Stimulated activated CD4-positive, alpha-beta T cell treated with anti-CD3 and anti-CD28 coated beads, TNF-alpha, amount 100 ng/mL, for 24 hours (primary cell): ENCODE measurements at regions not wholly inside any gene's neighbourhood (a gene's known extent, or its start where the extent isn't known, plus 50 kb on each side); places are given as distances from the start of the nearest gene placed in this dataset.

Source experiments
- DNase-seq, 3 experiments: peaks; one replicate each; pipeline ENCODE4 v3.0.0-alpha.2; 2020; ENCODE audit warnings: low read depth in 3 of 3

- no peak for DNase-seq
Observed at GRCh38 chr5:98657559-98657958, 115.9 kb upstream of the RGMB start.

DNA sequence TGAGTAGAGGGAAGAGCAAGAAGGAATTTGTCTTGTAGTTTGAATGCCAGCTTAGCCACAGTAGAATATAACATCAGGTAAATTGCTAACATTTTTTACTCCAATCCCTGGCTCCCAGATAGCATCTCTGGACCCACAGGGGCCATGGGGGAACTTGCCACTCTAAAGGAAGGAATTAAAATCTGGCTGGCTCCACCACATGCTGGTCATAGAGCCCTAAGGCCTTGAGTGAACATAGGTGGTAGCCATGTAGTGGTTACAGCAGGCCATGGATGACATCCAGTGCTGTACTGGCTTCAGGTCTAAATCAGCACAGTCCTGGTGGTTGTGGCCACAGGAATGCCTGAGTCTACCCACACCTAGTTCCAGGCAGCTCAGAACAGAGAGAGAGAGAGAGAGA, 109.9 kb upstream of the RGMB start:
- no peak for DNase-seq

- no peak for DNase-seq
Observed at GRCh38 chr5:98664736-98665135, 108.7 kb upstream of the RGMB start.

DNA sequence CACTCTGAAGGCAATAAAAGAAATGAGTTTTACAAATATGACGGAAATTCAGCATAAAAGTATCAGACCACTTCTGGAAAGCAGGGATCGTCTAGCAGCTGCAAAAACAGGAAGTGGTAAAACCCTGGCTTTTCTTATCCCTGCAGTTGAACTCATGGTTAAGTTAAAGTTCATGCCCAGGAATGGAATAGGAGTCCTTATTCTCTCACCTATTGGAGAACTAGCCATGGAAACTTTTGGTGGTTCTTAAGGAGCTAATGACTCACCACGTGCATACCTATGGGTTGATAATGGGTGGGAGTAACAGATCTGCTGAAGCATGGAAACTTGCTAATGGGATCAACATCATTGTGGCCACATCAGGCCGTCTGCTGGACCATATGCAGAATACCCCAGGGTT, 93.5 kb upstream of the RGMB start:
- no peak for DNase-seq

DNA sequence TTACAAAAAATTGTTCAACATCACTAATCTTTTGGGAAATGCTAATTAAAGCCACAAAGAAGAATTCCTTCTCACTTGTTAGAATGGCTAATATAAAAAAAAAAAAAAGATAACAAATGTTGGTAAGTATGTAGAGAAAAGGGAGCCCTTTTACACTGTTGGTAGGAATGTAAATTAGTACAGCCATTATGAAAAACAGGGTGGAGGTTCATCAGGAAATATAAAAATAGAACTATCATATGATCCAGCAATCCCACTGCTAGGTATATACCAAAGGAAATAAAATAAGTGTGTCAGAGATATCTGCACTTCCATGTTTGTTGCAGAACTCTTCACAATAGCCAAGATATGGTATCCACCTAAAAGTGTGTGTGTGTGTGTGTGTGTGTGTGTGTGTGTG, 83.5 kb upstream of the RGMB start:
- DNase-seq, result no peak

DNA sequence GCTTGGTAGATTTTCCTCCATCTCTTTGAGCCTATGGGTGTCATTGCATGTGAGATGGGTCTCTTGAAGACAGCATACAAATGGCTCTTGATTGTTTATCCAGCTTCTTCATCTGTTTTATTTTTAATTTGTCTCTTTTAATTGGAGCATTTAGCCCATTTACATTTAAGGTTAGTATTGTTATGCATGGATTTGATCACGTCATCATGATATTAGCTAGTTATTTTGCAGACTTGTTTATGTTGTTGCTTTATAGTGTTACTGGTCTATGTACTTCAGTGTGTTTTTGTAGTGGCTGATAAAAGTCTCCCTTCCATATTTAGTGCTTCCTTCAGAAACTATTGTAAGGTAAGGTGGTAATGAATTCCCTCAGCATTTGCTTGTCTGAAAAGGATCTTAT, 78.6 kb upstream of the RGMB start:
- DNase-seq, result no peak

GRCh38 chr5:98698359-98698758, 75.1 kb upstream of the RGMB start:
- no peak for DNase-seq

GRCh38 chr5:98700730-98701129, 72.7 kb upstream of the RGMB start:
- no peak for DNase-seq

- no peak for DNase-seq
Observed at GRCh38 chr5:98705841-98706240, 67.6 kb upstream of the RGMB start.

DNA sequence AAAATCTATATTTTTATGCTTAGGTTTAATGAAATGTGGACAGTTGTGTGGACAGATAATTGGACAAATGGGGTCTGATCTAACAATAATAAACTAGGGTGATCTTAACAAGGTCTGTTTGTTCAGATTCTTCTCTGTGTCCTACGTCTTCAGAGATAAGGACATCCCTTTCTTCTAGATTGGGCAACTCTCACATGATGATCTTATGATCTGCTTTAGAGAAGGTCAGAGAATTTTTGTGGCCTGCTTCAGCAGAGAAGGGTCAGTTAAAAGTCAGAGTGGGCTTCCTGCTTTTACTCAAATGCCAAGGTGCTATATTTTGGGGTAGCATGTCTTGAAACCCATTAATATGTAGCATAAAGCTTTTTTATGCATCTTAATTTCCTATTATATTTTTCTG, 63.8 kb upstream of the RGMB start:
- no peak for DNase-seq

- no peak for DNase-seq
Observed at GRCh38 chr5:98713027-98713426, 60.4 kb upstream of the RGMB start.

DNA sequence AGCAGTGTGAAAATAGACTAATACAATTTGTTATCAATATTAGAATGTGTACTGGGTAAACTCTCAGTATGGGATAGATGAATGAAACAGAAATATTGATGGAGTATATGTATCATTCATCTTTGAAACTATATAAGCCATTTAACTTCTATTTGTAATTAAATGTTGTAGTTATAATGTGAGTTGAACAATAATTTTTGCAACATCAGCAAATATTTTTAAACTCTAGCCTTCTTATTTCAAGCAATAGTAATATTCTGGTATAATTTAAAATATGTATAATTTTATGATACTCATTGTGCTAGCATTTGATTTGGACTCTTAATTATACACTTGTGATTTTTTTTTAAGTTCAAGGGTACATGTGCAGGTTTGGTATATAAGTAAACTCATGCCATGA, 59.6 kb upstream of the RGMB start:
- no peak for DNase-seq

GRCh38 chr5:98714710-98715288, 58.7 kb upstream of the RGMB start:
- DNase-seq, result no peak

- DNase-seq, result no peak
Observed at GRCh38 chr5:98721231-98721928, 52.1 kb upstream of the RGMB start.

DNA sequence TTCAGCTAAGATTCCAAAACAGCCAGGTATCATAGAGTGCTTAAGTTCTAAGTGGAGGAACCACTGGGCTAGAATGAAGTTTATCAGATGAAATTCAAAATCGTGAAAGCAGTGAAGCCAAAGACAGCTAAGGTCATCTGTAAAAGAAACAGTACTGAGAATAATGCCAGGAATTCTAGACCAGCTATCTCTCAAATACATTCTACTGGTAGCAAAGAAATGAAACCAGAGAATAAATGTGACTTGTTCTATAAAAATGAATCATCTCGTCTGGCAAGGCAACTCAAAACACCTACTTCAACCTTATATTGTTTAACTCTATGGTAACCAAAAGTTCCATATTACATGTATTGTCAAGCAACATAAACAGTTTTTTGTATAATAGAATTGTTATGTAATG, 51.3 kb upstream of the RGMB start:
- no peak for DNase-seq

GRCh38 chr5:98723061-98723460, 50.4 kb upstream of the RGMB start:
- no peak for DNase-seq
